ENCODE measurements at regions not wholly inside any gene's neighbourhood (a gene's known extent, or its start where the extent isn't known, plus 50 kb on each side); places are given as distances from the start of the nearest gene placed in this dataset.

- TF ChIP-seq POLR2A (IDR thresholded peaks at IDR 0.05): no peak
- TF ChIP-seq, protein P1, sequence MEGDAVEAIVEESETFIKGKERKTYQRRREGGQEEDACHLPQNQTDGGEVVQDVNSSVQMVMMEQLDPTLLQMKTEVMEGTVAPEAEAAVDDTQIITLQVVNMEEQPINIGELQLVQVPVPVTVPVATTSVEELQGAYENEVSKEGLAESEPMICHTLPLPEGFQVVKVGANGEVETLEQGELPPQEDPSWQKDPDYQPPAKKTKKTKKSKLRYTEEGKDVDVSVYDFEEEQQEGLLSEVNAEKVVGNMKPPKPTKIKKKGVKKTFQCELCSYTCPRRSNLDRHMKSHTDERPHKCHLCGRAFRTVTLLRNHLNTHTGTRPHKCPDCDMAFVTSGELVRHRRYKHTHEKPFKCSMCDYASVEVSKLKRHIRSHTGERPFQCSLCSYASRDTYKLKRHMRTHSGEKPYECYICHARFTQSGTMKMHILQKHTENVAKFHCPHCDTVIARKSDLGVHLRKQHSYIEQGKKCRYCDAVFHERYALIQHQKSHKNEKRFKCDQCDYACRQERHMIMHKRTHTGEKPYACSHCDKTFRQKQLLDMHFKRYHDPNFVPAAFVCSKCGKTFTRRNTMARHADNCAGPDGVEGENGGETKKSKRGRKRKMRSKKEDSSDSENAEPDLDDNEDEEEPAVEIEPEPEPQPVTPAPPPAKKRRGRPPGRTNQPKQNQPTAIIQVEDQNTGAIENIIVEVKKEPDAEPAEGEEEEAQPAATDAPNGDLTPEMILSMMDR (IDR thresholded peaks at IDR 0.05): no peak
These were observed 61.7 kb upstream of the ECHDC3 start for GRCh38 chr10:11680496-11680895.
